ENCODE measurements at regions not wholly inside any gene's neighbourhood (a gene's known extent, or its start where the extent isn't known, plus 50 kb on each side); places are given as distances from the start of the nearest gene placed in this dataset.

DNA sequence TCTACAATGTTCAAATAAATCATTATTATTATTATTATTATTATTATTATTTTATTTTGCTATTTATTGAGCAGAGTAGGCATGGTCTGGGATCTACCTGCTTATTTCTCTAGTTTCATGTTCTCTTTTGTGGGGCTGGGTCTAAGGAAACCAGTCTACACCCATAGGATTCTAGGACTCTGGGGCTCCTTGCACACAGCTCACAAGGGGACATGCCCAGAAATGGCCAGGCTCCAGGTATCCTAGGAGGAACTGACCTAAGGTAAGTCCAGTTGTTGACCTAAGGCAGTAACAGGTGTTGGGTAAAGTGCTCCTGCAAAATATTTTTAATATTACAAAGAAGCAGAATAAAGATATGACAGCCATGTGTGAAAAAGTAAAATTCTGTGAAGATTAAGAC is 149.6 kb upstream of the TBL1XR1 start:
- no peaks in the 10 kb centered on the region for H3K9me3 ChIP-seq
- H3K36me3 ChIP-seq: no peaks in the 10 kb centered on the region
- H3K4me3 ChIP-seq: no peak overlapping the region
- DNase-seq (ENCODE audit: low spot score in 2 of 2): no peak
- TF ChIP-seq, protein P1, sequence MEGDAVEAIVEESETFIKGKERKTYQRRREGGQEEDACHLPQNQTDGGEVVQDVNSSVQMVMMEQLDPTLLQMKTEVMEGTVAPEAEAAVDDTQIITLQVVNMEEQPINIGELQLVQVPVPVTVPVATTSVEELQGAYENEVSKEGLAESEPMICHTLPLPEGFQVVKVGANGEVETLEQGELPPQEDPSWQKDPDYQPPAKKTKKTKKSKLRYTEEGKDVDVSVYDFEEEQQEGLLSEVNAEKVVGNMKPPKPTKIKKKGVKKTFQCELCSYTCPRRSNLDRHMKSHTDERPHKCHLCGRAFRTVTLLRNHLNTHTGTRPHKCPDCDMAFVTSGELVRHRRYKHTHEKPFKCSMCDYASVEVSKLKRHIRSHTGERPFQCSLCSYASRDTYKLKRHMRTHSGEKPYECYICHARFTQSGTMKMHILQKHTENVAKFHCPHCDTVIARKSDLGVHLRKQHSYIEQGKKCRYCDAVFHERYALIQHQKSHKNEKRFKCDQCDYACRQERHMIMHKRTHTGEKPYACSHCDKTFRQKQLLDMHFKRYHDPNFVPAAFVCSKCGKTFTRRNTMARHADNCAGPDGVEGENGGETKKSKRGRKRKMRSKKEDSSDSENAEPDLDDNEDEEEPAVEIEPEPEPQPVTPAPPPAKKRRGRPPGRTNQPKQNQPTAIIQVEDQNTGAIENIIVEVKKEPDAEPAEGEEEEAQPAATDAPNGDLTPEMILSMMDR (IDR thresholded peaks at IDR 0.05): no peak
- TF ChIP-seq POLR2AphosphoS5 (IDR thresholded peaks at IDR 0.05) (no peak), POLR2A (IDR thresholded peaks at IDR 0.05) (no peak)
- H3K4me1 ChIP-seq: peaks cover 0 to 7% of the 10 kb centered on the region in 2 donors
- no peaks in the 10 kb centered on the region for H3K27me3 ChIP-seq
- intact Hi-C loops (cut with DNase I; ENCODE audit: low total_unique reads): no loop called here
- no peak overlapping the region for H3K27ac ChIP-seq

DNA sequence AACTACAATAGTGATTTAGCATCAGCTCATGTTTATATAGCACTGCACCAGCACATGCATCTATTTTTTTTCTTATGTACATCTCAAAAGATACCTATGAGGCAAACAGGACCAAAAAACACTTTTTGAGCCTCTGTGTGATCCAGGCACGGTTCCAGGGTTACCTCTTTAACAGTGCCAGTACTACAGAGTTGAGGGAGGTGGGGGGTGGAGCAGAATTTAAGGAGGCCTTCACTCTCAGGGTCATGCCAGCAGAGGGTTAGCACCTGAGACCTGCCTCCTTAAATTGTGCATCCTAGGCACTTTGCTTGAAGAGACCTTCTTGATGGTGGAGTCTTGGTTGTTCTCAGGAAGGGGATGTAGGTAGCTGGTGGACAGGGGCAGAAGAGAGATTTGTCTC is 150.3 kb upstream of the TBL1XR1 start:
- H3K27ac ChIP-seq: no peak overlapping the region
- no peaks in the 10 kb centered on the region for H3K9me3 ChIP-seq
- peaks cover 0 to 7% of the 10 kb centered on the region in 2 donors for H3K4me1 ChIP-seq
- intact Hi-C loops (cut with DNase I; ENCODE audit: low total_unique reads): no loop called here
- H3K36me3 ChIP-seq: no peaks in the 10 kb centered on the region
- H3K4me3 ChIP-seq: no peak overlapping the region
- H3K27me3 ChIP-seq: no peaks in the 10 kb centered on the region
- TF ChIP-seq POLR2A (IDR thresholded peaks at IDR 0.05): no peak
- TF ChIP-seq, protein P1 (IDR thresholded peaks at IDR 0.05): no peak
- TF ChIP-seq POLR2AphosphoS5 (IDR thresholded peaks at IDR 0.05): no peak
- no peak for DNase-seq (ENCODE audit: low spot score in 2 of 2)

DNA sequence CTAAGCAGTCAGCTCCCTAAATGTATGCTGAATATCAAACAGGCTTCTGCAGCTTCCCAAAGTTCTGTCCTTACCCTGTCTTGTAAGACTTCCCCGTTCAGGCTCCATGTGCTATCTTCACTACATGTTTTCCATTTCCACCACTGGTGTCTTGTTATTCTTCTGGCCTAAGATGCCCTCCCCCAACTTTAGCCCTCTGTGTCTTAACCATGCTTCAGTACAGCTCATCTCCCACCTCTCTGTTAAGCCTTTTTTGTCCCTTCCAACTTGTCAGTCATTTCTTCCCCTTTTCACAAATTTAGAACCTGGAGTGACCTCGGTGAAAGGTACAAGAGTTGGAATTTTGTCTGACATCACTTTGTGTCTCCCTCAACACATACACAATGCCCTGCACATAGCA is 151.7 kb upstream of the TBL1XR1 start:
- Histone ChIP-seq H3K27ac (no peak overlapping the region), H3K4me1 (peaks cover 0 to 7% of the 10 kb centered on the region in 2 donors), H3K27me3 (no peaks in the 10 kb centered on the region), H3K9me3 (no peaks in the 10 kb centered on the region), H3K4me3 (no peak overlapping the region), H3K36me3 (no peaks in the 10 kb centered on the region)
- intact Hi-C loops (cut with DNase I; ENCODE audit: low total_unique reads): no loop called here
- TF ChIP-seq POLR2AphosphoS5 (IDR thresholded peaks at IDR 0.05): no peak
- no peak for TF ChIP-seq POLR2A (IDR thresholded peaks at IDR 0.05)
- TF ChIP-seq, protein P1 (IDR thresholded peaks at IDR 0.05): no peak
- no peak for DNase-seq (ENCODE audit: low spot score in 2 of 2)

DNA sequence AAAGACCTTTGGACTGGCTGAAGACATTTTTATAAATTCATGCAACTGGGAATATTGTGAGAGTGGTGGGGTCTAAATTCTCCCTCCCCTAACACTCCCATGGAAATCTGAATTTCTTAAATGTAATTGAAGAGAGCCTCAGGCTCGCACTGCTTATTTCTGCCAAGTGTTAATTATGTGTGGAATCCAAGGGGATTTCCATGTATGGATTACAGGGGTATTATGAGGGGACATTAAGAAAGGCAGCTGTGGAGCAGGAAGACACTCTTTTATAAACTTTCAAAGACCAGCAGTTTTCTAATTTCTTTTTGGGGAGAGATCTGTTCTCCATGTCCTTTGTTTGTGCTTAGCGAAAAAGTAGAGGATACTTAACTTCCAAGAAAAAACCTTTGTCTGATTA is 152.1 kb upstream of the TBL1XR1 start:
- Histone ChIP-seq H3K27me3 (no peaks in the 10 kb centered on the region), H3K9me3 (no peaks in the 10 kb centered on the region), H3K36me3 (no peaks in the 10 kb centered on the region), H3K4me3 (no peak overlapping the region), H3K27ac (no peak overlapping the region), H3K4me1 (peaks cover 0 to 7% of the 10 kb centered on the region in 2 donors)
- intact Hi-C loops (cut with DNase I; ENCODE audit: low total_unique reads): no loop called here
- no peak for TF ChIP-seq POLR2AphosphoS5 (IDR thresholded peaks at IDR 0.05)
- TF ChIP-seq, protein P1 (IDR thresholded peaks at IDR 0.05): no peak
- no peak for TF ChIP-seq POLR2A (IDR thresholded peaks at IDR 0.05)
- DNase-seq (ENCODE audit: low spot score in 2 of 2): no peak

DNA sequence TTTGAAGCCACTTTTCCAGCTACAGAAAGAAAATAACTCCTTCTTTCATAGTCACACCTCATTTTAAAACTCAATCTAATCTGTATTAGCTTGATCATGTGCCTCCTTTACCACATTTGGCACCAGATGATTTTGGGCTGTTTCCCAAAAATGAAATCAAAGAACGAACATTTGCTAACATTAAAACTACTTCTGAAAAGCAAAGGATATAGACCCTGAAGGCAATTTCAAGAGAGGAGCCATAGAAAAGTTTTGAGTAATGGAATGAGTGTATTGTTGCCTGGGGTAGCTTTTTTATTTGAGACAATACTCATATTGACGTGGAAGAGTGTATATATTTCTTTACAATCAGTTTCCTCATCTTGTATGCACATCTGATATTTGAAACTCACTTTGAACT is 152.8 kb upstream of the TBL1XR1 start:
- no peak overlapping the region for H3K4me3 ChIP-seq
- TF ChIP-seq, protein P1 (IDR thresholded peaks at IDR 0.05): no peak
- no peak for TF ChIP-seq POLR2AphosphoS5 (IDR thresholded peaks at IDR 0.05)
- TF ChIP-seq POLR2A (IDR thresholded peaks at IDR 0.05): no peak
- no peak overlapping the region for H3K27ac ChIP-seq
- no peaks in the 10 kb centered on the region for H3K36me3 ChIP-seq
- H3K4me1 ChIP-seq: peaks cover 0 to 5% of the 10 kb centered on the region in 2 donors
- no peaks in the 10 kb centered on the region for H3K27me3 ChIP-seq
- no peaks in the 10 kb centered on the region for H3K9me3 ChIP-seq
- intact Hi-C loops (cut with DNase I; ENCODE audit: low total_unique reads): no loop called here
- no peak for DNase-seq (ENCODE audit: low spot score in 2 of 2)

Measured in breast epithelium (tissue), 4 donors.